Activated CD4-positive, alpha-beta T cell treated with anti-CD3 and anti-CD28 coated beads, Interleukin-2, Interleukin-4, amounts not matched to agents 100 ng/mL and 50 ng/mL, durations not matched to agents 16 hours and 8 hours (primary cell): ENCODE measurements at regions not wholly inside any gene's neighbourhood (a gene's known extent, or its start where the extent isn't known, plus 50 kb on each side); places are given as distances from the start of the nearest gene placed in this dataset.

Experiments
- DNase-seq: peaks from one replicate; pipeline ENCODE4 v3.0.0-alpha.2; 2020; ENCODE audit warnings: low spot score

DNA sequence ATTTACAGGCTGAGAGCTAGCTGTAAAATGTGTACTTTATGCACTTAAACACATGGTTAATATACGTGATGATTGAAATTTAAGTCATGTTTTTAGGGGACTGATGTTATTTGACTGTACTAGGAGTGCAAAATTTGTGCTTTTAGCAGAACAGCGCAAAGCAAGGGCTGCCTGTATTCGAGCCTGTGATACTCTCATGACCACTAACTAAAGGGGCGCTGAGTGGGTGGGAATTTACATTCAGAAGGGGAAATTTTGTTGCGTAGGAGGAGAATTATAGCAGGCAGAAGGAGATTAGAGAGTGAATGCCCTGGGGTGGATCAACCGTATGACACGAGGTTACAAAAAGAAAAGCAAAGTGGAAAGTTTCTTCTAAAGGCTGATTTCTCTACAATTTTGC is 271.8 kb upstream of the HTR2A start:
- DNase-seq = no peak

DNA sequence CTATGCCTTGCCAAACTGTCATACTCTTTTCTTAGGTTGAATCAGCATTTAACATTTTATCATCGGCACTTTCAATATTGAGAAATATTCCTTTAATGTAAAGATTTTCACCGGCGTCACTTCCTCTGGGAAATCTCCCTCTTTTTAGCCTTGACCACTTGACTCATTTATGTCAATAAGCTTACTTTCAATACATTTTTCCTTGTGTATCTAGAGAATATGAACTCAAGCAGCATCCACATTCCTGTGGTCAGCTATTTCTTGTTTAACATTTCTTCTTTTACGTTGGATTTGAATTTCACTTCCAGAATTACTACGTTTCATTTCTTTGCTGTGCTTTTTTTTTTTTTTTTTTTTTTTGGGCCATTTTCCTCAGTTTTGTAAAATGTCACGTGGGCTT is 271.2 kb upstream of the HTR2A start:
- DNase-seq = no peak

DNA sequence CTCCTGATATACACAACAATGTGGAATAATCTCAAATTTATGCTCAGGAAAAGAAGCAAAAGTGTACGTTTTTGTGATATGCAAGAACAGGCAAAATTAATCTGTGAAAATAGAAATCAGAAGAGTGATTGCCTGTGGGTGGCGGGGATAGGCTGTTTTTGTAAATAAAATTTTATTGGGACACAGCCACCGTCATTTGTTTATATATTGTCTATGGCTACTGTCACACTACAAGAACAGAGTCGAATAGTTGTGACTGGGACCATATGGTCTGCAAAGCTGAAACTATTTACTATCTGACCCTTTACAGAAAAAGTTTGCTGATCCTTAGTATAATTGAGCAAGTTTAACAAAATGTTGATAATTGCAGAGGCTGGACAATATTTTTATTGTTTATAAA is 269.5 kb upstream of the HTR2A start:
- no peak for DNase-seq

DNA sequence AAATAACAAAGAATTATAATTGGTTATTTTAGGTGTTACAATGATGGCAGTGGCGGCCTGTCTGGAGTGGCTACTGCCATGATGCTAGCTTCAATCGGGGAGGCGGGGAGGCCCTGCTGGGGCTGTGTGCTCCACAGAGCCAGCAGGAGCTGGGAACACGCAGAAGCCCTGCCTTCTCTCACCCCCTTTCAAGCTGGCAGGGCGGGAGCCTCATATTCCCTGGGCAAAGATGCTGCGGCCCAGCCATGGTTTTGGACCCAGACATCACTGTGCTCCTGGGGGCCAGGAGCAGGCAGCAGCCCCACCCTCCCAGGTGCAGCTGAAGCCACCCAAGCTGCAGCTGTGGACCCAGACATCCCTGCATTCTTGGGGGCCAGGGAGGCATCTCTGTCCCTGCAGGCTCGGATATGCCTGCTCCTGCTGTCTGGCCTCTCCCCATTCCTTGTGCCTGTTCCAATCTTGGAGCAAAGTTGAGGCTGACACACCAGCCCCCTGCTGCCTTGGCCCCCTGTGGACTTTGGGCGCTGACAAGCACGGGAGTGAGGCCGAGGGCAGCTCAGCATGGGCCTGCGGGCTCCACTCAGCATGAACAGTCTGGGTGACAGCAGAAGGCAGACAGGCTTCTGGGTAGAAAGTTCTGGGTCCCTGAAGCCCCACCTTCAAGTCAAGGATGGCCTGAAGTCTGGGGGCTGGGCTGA is 263.1 kb upstream of the HTR2A start:
- no peak for DNase-seq

DNA sequence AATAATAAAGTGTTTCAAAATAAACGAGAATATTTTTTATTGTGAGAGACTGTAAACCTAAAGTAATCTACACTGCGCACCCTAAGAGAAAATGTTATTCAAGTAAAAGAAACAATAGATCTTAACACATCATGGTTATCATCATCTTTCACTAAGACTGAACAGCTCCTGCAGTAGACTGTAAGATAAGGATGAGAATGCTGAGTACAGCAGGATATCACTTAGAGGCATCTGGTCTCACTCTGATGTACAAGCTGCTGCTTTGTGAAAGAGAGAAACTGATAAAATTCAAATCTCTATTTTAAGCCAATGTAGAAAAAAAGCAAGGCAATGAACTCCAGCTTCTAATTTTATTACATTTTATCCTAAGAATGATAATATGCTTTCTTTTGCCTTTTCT is 261.7 kb upstream of the HTR2A start:
- no peak for DNase-seq

DNA sequence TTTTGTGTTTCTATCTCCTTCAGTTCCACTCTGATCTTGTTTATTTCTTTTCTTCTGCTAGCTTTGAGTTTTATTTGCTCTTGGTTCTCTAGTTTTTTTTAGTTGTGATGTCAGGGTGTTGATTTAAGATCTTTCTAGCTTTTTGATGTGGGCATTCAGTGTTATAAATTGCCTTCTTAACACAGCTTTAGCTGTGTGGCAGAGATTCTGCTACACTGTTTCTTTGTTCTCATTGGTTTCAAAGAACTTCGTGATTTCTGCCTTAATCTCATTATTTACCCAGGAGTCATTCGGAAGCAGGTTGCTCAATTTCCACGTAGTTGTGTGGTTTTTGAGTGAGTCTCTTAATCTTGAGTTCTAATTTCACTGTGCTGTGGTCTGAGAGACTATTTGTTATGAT is 251.7 kb upstream of the HTR2A start:
- no peak for DNase-seq

DNA sequence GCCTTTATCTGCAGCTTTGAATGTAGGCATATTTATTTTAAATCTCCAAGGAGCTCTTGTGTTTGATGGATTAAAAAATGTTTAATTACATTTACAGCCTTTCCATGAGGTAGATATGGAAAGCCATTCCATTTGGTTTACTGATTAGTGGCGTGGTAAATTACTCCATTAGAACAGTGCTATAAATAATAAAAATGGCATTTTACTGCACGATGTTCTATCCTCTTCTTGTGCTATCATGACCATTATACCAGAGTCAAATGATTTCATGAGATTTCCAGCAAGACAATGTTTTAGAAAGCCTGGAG is 250.9 kb upstream of the HTR2A start:
- no peak for DNase-seq

GRCh38 chr13:47146991-47147811 is 250.3 kb upstream of the HTR2A start:
- DNase-seq = no peak

GRCh38 chr13:47146136-47146535 is 249.3 kb upstream of the HTR2A start:
- no peak for DNase-seq

- no peak for DNase-seq
Observed at GRCh38 chr13:47144782-47145181, 247.9 kb upstream of the HTR2A start.

DNA sequence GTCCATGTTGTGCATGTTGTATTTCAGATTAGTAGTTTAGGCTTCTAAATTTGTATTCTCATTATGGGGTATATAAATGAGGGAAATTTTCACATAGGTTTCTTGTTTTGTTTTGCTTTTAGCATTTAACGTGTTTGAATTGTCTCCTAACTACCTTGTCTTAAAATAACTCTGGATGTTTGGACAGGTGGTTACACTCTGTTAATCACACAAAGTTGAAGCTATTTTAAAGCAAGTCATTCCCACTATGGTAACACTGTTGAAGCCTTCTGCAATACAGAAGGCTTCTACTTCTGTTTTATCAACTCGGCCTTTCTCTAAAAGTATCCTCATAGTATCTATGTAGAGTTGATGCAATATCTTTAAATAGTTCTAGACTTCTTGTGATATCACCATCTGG is 245.3 kb upstream of the HTR2A start:
- no peak for DNase-seq

GRCh38 chr13:47139519-47139918 is 242.7 kb upstream of the HTR2A start:
- DNase-seq = no peak

DNA sequence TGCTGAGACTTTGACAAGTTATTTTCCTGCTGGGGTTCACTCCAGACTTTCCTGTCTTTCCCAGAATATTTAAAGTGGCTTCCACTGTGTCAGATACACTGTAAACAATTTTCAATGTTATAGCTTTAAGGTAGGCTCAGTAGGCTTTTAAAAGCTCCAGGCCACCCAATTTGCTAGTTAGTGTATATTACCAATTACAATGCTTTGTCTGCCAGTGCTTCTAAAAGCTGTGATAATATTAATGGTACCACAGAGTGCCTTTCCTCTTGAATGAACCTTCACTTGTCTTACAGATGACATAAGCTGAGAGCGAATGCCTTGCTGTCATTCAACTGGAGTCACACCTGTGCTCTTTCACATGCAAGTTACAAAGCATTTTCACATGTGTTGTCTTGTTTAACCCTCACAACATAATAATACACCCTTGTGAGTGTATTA is 239.7 kb upstream of the HTR2A start:
- DNase-seq = no peak

- no peak for DNase-seq
Observed at GRCh38 chr13:47135800-47136503, 239.1 kb upstream of the HTR2A start.

- DNase-seq = peak; percentile 15
Observed at GRCh38 chr13:47134939-47135489, 238.2 kb upstream of the HTR2A start.

DNA sequence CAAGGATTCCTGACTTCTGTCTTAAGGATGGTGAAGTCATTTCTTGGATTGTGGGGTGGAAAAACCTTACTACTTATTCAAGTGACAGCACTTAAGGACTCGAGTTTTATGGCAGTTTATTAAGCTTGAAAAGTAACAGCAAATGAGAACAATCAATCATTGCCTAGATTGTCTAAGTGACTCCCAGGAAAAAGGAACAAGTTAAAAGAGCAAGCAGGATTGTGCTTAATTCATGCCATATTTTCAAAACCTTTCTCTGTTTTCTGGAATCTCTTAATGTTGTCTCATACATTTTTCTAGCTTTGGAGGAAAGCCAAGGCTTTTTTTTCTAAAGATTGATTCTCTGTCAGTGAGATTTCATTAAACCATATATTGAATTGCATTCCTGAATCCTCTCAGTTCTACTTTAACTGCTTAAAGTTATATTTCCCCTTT is 236.2 kb upstream of the HTR2A start:
- DNase-seq = no peak

- no peak for DNase-seq
Observed at GRCh38 chr13:47129461-47129860, 232.6 kb upstream of the HTR2A start.

- no peak for DNase-seq
Observed at GRCh38 chr13:47126432-47126831, 229.6 kb upstream of the HTR2A start.

GRCh38 chr13:47121092-47121763 is 224.4 kb upstream of the HTR2A start:
- DNase-seq = no peak

- no peak for DNase-seq
Observed at GRCh38 chr13:47120282-47120681, 223.4 kb upstream of the HTR2A start.

- DNase-seq = no peak
Observed at GRCh38 chr13:47119575-47120235, 222.9 kb upstream of the HTR2A start.

DNA sequence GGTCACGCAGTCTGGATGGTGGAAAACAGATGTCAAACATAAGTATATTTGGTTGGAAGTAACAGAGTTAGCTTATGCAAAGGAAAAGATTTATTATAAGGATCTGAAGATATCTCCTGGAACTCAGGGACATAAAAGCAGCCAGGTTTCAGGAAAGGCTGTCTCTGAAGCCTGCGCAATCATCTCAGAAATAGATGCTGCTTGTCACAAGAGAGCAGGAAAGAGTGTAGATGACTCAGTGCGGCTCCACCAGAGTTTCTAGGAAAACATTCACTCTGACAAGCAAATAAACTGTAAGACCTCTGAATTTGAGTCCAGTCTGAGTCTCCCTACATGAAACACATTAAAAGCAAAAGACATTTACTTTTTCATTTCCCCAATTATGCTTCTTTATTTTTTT is 220.4 kb upstream of the HTR2A start:
- no peak for DNase-seq
